Nephron (organoid): ENCODE measurements at regions not wholly inside any gene's neighbourhood (a gene's known extent, or its start where the extent isn't known, plus 50 kb on each side); places are given as distances from the start of the nearest gene placed in this dataset.

Experiments used
- H3K27ac Mint-ChIP-seq, 3 experiments: 2 replicates each; pipeline ENCODE4 v1.8.0; 2020; ENCODE audit warnings: mixed read lengths in 3 of 3, mild to moderate bottlenecking in 2 of 3, moderate library complexity in 1 of 3
- H3K27me3 Mint-ChIP-seq: 2 replicates; pipeline ENCODE4 v1.8.0; 2021; ENCODE audit warnings: low read depth, mild to moderate bottlenecking, moderate library complexity, mixed read lengths
- H3K36me3 Mint-ChIP-seq: 2 replicates; pipeline ENCODE4 v1.8.0; 2020; ENCODE audit warnings: low read depth, mixed read lengths
- H3K4me1 Mint-ChIP-seq: 2 replicates; pipeline ENCODE4 v1.8.0; 2020; ENCODE audit warnings: mixed read lengths
- H3K4me3 Mint-ChIP-seq, 3 experiments: 2 replicates each; pipeline ENCODE4 v1.8.0; 2020; ENCODE audit warnings: mild to moderate bottlenecking in 3 of 3, mixed read lengths in 3 of 3, moderate library complexity in 2 of 3
- H3K9me3 Mint-ChIP-seq: 2 replicates; pipeline ENCODE4 v1.8.0; 2020; ENCODE audit warnings: mixed read lengths
- TF ChIP-seq, protein P1 (sequence below), 3 experiments: fragments of 200-600 bp; sonication (generic); IDR thresholded peaks; one replicate each; pipeline ENCODE4 v1.5.0; 2021; ENCODE audit warnings: antibody characterized with exemption in 3 of 3; ENCODE audit not compliant: unreplicated experiment in 3 of 3

DNA sequence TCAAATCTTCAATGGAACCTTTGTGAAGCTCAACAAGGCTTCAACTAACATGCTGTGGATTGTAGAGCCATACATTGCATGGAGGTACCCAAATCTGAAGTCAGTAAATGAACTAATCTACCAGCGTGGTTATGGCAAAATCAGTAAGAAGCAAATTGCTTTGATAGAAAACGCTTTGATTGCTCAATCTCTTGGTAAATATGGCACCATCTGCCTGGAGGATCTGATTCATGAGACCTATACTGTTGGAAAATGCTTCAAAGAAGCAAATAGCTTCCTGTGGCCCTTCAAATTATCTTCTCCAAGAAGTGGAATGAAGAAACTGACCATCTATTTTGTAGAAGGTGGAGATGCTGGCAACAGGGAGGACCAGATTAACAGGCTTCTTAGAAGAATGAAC is 54.7 kb upstream of the TTC39B start:
- H3K4me3 Mint-ChIP-seq = no peak overlapping the region
- TF ChIP-seq, protein P1, sequence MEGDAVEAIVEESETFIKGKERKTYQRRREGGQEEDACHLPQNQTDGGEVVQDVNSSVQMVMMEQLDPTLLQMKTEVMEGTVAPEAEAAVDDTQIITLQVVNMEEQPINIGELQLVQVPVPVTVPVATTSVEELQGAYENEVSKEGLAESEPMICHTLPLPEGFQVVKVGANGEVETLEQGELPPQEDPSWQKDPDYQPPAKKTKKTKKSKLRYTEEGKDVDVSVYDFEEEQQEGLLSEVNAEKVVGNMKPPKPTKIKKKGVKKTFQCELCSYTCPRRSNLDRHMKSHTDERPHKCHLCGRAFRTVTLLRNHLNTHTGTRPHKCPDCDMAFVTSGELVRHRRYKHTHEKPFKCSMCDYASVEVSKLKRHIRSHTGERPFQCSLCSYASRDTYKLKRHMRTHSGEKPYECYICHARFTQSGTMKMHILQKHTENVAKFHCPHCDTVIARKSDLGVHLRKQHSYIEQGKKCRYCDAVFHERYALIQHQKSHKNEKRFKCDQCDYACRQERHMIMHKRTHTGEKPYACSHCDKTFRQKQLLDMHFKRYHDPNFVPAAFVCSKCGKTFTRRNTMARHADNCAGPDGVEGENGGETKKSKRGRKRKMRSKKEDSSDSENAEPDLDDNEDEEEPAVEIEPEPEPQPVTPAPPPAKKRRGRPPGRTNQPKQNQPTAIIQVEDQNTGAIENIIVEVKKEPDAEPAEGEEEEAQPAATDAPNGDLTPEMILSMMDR (IDR thresholded peaks at IDR 0.05; ENCODE audit: unreplicated experiment in 3 of 3) = no peak
- H3K27ac Mint-ChIP-seq = no peak overlapping the region
- H3K36me3 Mint-ChIP-seq = no peaks in the 10 kb centered on the region
- H3K9me3 Mint-ChIP-seq = no peaks in the 10 kb centered on the region
- no peaks in the 10 kb centered on the region for H3K27me3 Mint-ChIP-seq
- no peaks in the 10 kb centered on the region for H3K4me1 Mint-ChIP-seq

DNA sequence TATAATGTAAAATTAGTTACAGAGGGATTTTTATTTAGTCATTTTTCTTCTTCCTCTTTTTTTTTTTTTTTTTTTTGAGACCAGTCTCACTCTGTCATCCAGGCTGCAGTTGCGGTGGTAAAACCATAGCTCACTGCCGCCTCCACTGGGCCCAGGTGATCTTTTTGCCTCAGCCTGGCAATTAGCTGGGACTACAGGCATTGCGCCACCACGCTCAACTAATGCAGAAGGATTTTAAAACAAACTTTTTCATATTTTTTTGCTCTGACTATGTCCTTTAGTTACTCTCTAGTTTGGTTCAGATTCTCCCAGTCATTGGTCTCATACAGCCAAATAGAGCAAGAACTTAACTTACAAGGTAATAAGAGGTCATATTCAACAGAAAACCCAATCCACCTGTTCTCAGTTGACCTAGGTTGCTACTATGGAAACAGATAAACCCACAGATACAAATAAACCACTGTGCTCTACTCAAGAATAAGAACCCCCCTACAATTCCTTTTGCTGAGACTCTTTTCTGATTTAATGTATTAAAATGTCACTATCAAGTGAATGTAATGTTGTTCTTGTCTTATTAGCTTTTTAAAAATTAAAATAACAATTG is 50.1 kb upstream of the TTC39B start:
- TF ChIP-seq, protein P1 (IDR thresholded peaks at IDR 0.05; ENCODE audit: unreplicated experiment in 3 of 3) = no peak
- Mint-ChIP-seq H3K36me3 (no peaks in the 10 kb centered on the region), H3K4me1 (no peaks in the 10 kb centered on the region), H3K9me3 (no peaks in the 10 kb centered on the region), H3K27me3 (no peaks in the 10 kb centered on the region), H3K4me3 (no peak overlapping the region), H3K27ac (peak overlapping the region in 1 of 3 experiments; percentile 67)
